IMR-90 (cell line): ENCODE measurements at regions not wholly inside any gene's neighbourhood (a gene's known extent, or its start where the extent isn't known, plus 50 kb on each side); places are given as distances from the start of the nearest gene placed in this dataset.

Experiments used
- ATAC-seq: fragments of 200-7000 bp; cut with Tn5 transposase; 2 replicates; pipeline ENCODE4 v1.9.1; 2020; ENCODE audit warnings: low read depth, mild to moderate bottlenecking, moderate library complexity
- BruUV-seq: library from RNA; stranded (reverse); fragments of 400-500 nt; replicated peaks from 2 replicates; lab custom pipeline; 2021; lab: Mats Ljungman, UMichigan
- CTCF ChIA-PET: fragments of 300-600 bp; formaldehyde crosslinking; extraction: SDS; loops from one replicate; lab custom pipeline; 2021; ENCODE audit warnings: antibody characterized with exemption; lab: Yijun Ruan, JAX
- POLR2A ChIA-PET: fragments of 300-600 bp; sonication (Branson Sonifier 250); formaldehyde crosslinking; loops from one replicate; lab custom pipeline; 2022; ENCODE audit warnings: antibody characterized with exemption; ENCODE audit not compliant: unreplicated experiment; lab: Charles Lee
- DNase-seq: peaks from one replicate; pipeline ENCODE4 v3.0.0; 2013
- H2AFZ ChIP-seq: replicated peaks from 2 replicates; pipeline ENCODE3; 2013; ENCODE audit warnings: low read length, mild to moderate bottlenecking; ENCODE audit not compliant: poor library complexity
- H2AK5ac ChIP-seq: 2 replicates; pipeline ENCODE4 v1.6.1; 2013; ENCODE audit warnings: low read depth, low read length, inconsistent platforms
- H2AK9ac ChIP-seq: replicated peaks from 2 replicates; pipeline ENCODE3; 2013; ENCODE audit warnings: mild to moderate bottlenecking, low read depth, low read length, moderate library complexity; ENCODE audit not compliant: poor library complexity
- H2BK120ac ChIP-seq: 2 replicates; pipeline ENCODE4 v1.6.1; 2013; ENCODE audit warnings: low read depth, low read length, inconsistent platforms
- H2BK15ac ChIP-seq: 3 replicates; pipeline ENCODE4 v1.6.1; 2013; ENCODE audit warnings: low read depth, low read length, inconsistent platforms
- H2BK20ac ChIP-seq: 2 replicates; pipeline ENCODE4 v1.6.1; 2013; ENCODE audit warnings: low read depth, mild to moderate bottlenecking, inconsistent platforms, low read length, moderate library complexity
- H2BK5ac ChIP-seq: 2 replicates; pipeline ENCODE4 v1.6.1; 2013; ENCODE audit warnings: mild to moderate bottlenecking, low read depth, low read length, inconsistent platforms; ENCODE audit not compliant: poor library complexity, severe bottlenecking
- H3K14ac ChIP-seq: replicated peaks from 2 replicates; pipeline ENCODE4 v1.6.1; 2013; ENCODE audit warnings: low read depth, low read length, inconsistent platforms
- H3K18ac ChIP-seq: 2 replicates; pipeline ENCODE4 v1.6.1; 2013; ENCODE audit warnings: low read depth, low read length, control low read depth
- H3K23ac ChIP-seq: 2 replicates; pipeline ENCODE4 v1.6.1; 2013; ENCODE audit warnings: low read depth, low read length, inconsistent platforms
- H3K27ac ChIP-seq: 2 replicates; pipeline ENCODE4 v1.5.1; 2013; ENCODE audit warnings: mild to moderate bottlenecking, control low read depth, low read length; ENCODE audit not compliant: insufficient read depth
- H3K27me3 ChIP-seq: 2 replicates; pipeline ENCODE4 v1.6.1; 2013; ENCODE audit warnings: low read length; ENCODE audit not compliant: control insufficient read depth, insufficient read depth
- H3K36me3 ChIP-seq: 2 replicates; pipeline ENCODE4 v1.6.1; 2013; ENCODE audit warnings: low read length, mixed read lengths; ENCODE audit not compliant: control insufficient read depth, insufficient read depth
- H3K4ac ChIP-seq: 2 replicates; pipeline ENCODE4 v1.6.1; 2013; ENCODE audit warnings: low read depth, low read length, inconsistent platforms
- H3K4me1 ChIP-seq: 2 replicates; pipeline ENCODE4 v1.6.1; 2013; ENCODE audit warnings: low read length, mixed read lengths; ENCODE audit not compliant: control insufficient read depth, insufficient read depth
- H3K4me2 ChIP-seq: 2 replicates; pipeline ENCODE4 v1.6.1; 2013; ENCODE audit warnings: low read depth, mild to moderate bottlenecking, control low read depth, low read length, moderate library complexity
- H3K4me3 ChIP-seq: 2 replicates; pipeline ENCODE4 v1.5.1; 2013; ENCODE audit warnings: low read depth, mild to moderate bottlenecking, control low read depth, low read length, moderate library complexity; ENCODE audit not compliant: insufficient read depth
- H3K56ac ChIP-seq: 2 replicates; pipeline ENCODE4 v1.6.1; 2013; ENCODE audit warnings: low read length, inconsistent platforms; ENCODE audit not compliant: insufficient read depth; ENCODE audit errors: extremely low read depth
- H3K79me1 ChIP-seq, 2 experiments: 2 replicates each; pipeline ENCODE4 v1.6.1; 2013; ENCODE audit warnings: low read length in 2 of 2, inconsistent platforms in 1 of 2, low read depth in 1 of 2
- H3K9ac ChIP-seq: 2 replicates; pipeline ENCODE4 v1.6.1; 2013; ENCODE audit warnings: low read depth, low read length, control low read depth
- H3K9me1 ChIP-seq: 2 replicates; pipeline ENCODE4 v1.6.1; 2013; ENCODE audit warnings: low read length, inconsistent platforms; ENCODE audit not compliant: insufficient read depth
- H3K9me3 ChIP-seq: 2 replicates; pipeline ENCODE4 v1.6.1; 2013; ENCODE audit warnings: low read length; ENCODE audit not compliant: control insufficient read depth, insufficient read depth
- H4K20me1 ChIP-seq: 2 replicates; pipeline ENCODE4 v1.6.1; 2013; ENCODE audit warnings: low read length, inconsistent platforms; ENCODE audit not compliant: insufficient read depth
- H4K5ac ChIP-seq: 2 replicates; pipeline ENCODE4 v1.6.1; 2013; ENCODE audit warnings: mild to moderate bottlenecking, low read depth, low read length, control low read depth
- H4K8ac ChIP-seq, 2 experiments: 2 replicates each; pipeline ENCODE4 v1.6.1; 2013; ENCODE audit warnings: low read depth in 2 of 2, low read length in 2 of 2, control low read depth in 1 of 2, inconsistent platforms in 1 of 2
- H4K91ac ChIP-seq: 2 replicates; pipeline ENCODE4 v1.6.1; 2013; ENCODE audit warnings: low read depth, low read length, inconsistent platforms; ENCODE audit not compliant: insufficient read depth
- BHLHE40 ChIP-seq: fragments of 150-350 bp; IDR thresholded peaks from 2 replicates; pipeline ENCODE4 v1.6.1; 2016; ENCODE audit warnings: mild to moderate bottlenecking, low read depth, low read length
- CEBPB ChIP-seq: IDR thresholded peaks from 2 replicates; pipeline ENCODE4 v1.6.1; 2012; ENCODE audit warnings: low read depth, low read length, improper control_type of control experiment
- CHD1 ChIP-seq: IDR thresholded peaks from 2 replicates; pipeline ENCODE4 v1.6.1; 2012; ENCODE audit warnings: low read depth, low read length, improper control_type of control experiment
- CTCF ChIP-seq: conservative IDR thresholded peaks from 2 replicates; pipeline ENCODE4 v1.5.1; 2012; ENCODE audit warnings: mild to moderate bottlenecking, low read depth, low read length, improper control_type of control experiment
- ELK1 ChIP-seq: fragments of 150-350 bp; IDR thresholded peaks from 2 replicates; pipeline ENCODE4 v1.6.1; 2016; ENCODE audit warnings: low read depth, mild to moderate bottlenecking, low read length, moderate library complexity, borderline replicate concordance
- FOS ChIP-seq: fragments of 150-350 bp; IDR thresholded peaks from 2 replicates; pipeline ENCODE4 v1.6.1; 2016; ENCODE audit warnings: low read depth, low read length
- MAFK ChIP-seq: IDR thresholded peaks from 2 replicates; pipeline ENCODE4 v1.6.1; 2012; ENCODE audit warnings: low read depth, low read length, improper control_type of control experiment
- MAZ ChIP-seq: IDR thresholded peaks from 2 replicates; pipeline ENCODE4 v1.6.1; 2012; ENCODE audit warnings: low read depth, mild to moderate bottlenecking, low read length, improper control_type of control experiment, moderate library complexity, borderline replicate concordance
- MXI1 ChIP-seq: IDR thresholded peaks from 2 replicates; pipeline ENCODE4 v1.6.1; 2012; ENCODE audit warnings: low read depth, mild to moderate bottlenecking, low read length, moderate library complexity, borderline replicate concordance
- NFE2L2 ChIP-seq: fragments of 150-350 bp; IDR thresholded peaks from 2 replicates; pipeline ENCODE4 v1.6.1; 2016; ENCODE audit warnings: low read depth, mild to moderate bottlenecking, low read length
- POLR2A ChIP-seq: IDR thresholded peaks from 2 replicates; pipeline ENCODE4 v1.6.1; 2012; ENCODE audit warnings: mild to moderate bottlenecking, low read depth, low read length
- RAD21 ChIP-seq: IDR thresholded peaks from 2 replicates; pipeline ENCODE4 v1.6.1; 2012; ENCODE audit warnings: low read length, improper control_type of control experiment
- RCOR1 ChIP-seq: IDR thresholded peaks from 2 replicates; pipeline ENCODE4 v1.6.1; 2012; ENCODE audit warnings: mild to moderate bottlenecking, low read length, improper control_type of control experiment; ENCODE audit not compliant: insufficient replicate concordance
- RFX5 ChIP-seq: IDR thresholded peaks from 2 replicates; pipeline ENCODE4 v1.8.0; 2012; ENCODE audit warnings: low read depth, mild to moderate bottlenecking, low read length, moderate library complexity
- SMC3 ChIP-seq: fragments of 150-350 bp; IDR thresholded peaks from 2 replicates; pipeline ENCODE4 v1.6.1; 2016; ENCODE audit warnings: low read depth, mild to moderate bottlenecking, antibody characterized with exemption, low read length, moderate library complexity
- USF2 ChIP-seq: fragments of 150-350 bp; IDR thresholded peaks from 2 replicates; pipeline ENCODE4 v1.6.1; 2017; ENCODE audit warnings: mild to moderate bottlenecking, antibody characterized with exemption, low read length, low read depth
- WGBS, 2 experiments: methylation state at CpG; one replicate each; pipeline versions ENCODE4 v1.1.5 to v1.1.7; 2013; ENCODE audit warnings: missing lambda C conversion rate in 2 of 2; ENCODE audit not compliant: insufficient read length in 1 of 2; ENCODE audit errors: extremely low coverage in 2 of 2; 5-methylcytosine and 5-hydroxymethylcytosine counted together
- dilution Hi-C: fragments of 300-500 bp; cut with HindIII; formaldehyde crosslinking; loops from one replicate; pipeline ENCODE4 v1.14.3; 2018; ENCODE audit warnings: low sequenced_read_pairs; ENCODE audit not compliant: unreplicated experiment
- in situ Hi-C: fragments of 300-500 bp; cut with MboI; formaldehyde crosslinking; loops from 3 replicates; pipeline ENCODE4 v1.14.3; 2019; ENCODE audit warnings: low sequenced_read_pairs, inconsistent platforms, mixed read lengths
- intact Hi-C: fragments of 100-400 bp; cut with micrococcal nuclease; formaldehyde crosslinking; loops from 2 replicates; pipeline ENCODE4 v1.10.0; 2022

- no peak overlapping the region for H3K27ac ChIP-seq
- H3K9ac ChIP-seq = no peak overlapping the region
- no peak overlapping the region for H2BK20ac ChIP-seq
- no peaks in the 10 kb centered on the region for H3K79me1 ChIP-seq
- no TSS peak for BruUV-seq
- H3K27me3 ChIP-seq = no peaks in the 10 kb centered on the region
- H2AK9ac ChIP-seq = no peak overlapping the region
- H2BK15ac ChIP-seq = no peak overlapping the region
- no peak overlapping the region for H3K18ac ChIP-seq
- intact Hi-C loops (no loop called here), dilution Hi-C loops (no loop called here), in situ Hi-C loops (no loop called here)
- no peaks in the 10 kb centered on the region for H3K9me3 ChIP-seq
- no peak overlapping the region for H4K91ac ChIP-seq
- no peak overlapping the region for H2BK5ac ChIP-seq
- H3K4ac ChIP-seq = no peak overlapping the region
- H3K23ac ChIP-seq = no peak overlapping the region
- no peaks in the 10 kb centered on the region for H3K9me1 ChIP-seq
- DNase-seq (no peak), ATAC-seq (no peak)
- H2BK120ac ChIP-seq = no peak overlapping the region
- no peak overlapping the region for H3K4me2 ChIP-seq
- no peaks in the 10 kb centered on the region for H3K4me1 ChIP-seq
- H4K5ac ChIP-seq = no peak overlapping the region
- H4K20me1 ChIP-seq = no peaks in the 10 kb centered on the region
- no peak overlapping the region for H4K8ac ChIP-seq
- no peaks in the 10 kb centered on the region for H3K36me3 ChIP-seq
- no peak for TF ChIP-seq MAZ
- no peak for TF ChIP-seq USF2
- no peak for TF ChIP-seq RFX5
- TF ChIP-seq SMC3 = no peak
- TF ChIP-seq RCOR1 = no peak
- no peak for TF ChIP-seq POLR2A
- no peak for TF ChIP-seq NFE2L2
- TF ChIP-seq MAFK = no peak
- no peak for TF ChIP-seq RAD21
- TF ChIP-seq ELK1 = no peak
- TF ChIP-seq CHD1 = no peak
- TF ChIP-seq FOS = no peak
- TF ChIP-seq CTCF = no peak
- no peak for TF ChIP-seq CEBPB
- no peak for TF ChIP-seq BHLHE40
- no peak for TF ChIP-seq MXI1
- H3K56ac ChIP-seq = no peak overlapping the region
- ChIA-PET CTCF (no interaction called here), POLR2A (no interaction called here)
- H2AFZ ChIP-seq = no peak overlapping the region
- no peak overlapping the region for H2AK5ac ChIP-seq
- WGBS, 2 experiments = no CpG with 5 or more reads among the region's 1 CpG
- no peak overlapping the region for H3K4me3 ChIP-seq
- H3K14ac ChIP-seq = no peak overlapping the region
These were observed 166.8 kb downstream of the FTCDNL1 start for GRCh38 chr2:199684168-199684567.
